NCI-H2171 treated with DMSO at 0.1 percent for 48 hours (cell line): ENCODE measurements at regions not wholly inside any gene's neighbourhood (a gene's known extent, or its start where the extent isn't known, plus 50 kb on each side); places are given as distances from the start of the nearest gene placed in this dataset.
A peak's percentile ranks its signal among the peaks of the same experiment; 100 is the strongest.
"Not testable (repeated sequence)": the region's sequence is repeated elsewhere in the genome, so short reads cannot be mapped to it uniquely, and the experiment has no call there.

ENCODE experiments used
- DNase-seq: peaks from one replicate; lab custom pipeline; 2025; lab: John Stamatoyannopoulos, UW

- DNase-seq = no peak
These were observed 644.7 kb upstream of the DPP6 start for GRCh38 chr7:153407291-153408046.

- DNase-seq = no peak
These were observed 643.5 kb upstream of the DPP6 start for GRCh38 chr7:153408360-153409335.

GRCh38 chr7:153409567-153410342, 642.4 kb upstream of the DPP6 start:
- DNase-seq = not testable (repeated sequence)

GRCh38 chr7:153410997-153411642, 641.1 kb upstream of the DPP6 start:
- not testable (repeated sequence) for DNase-seq

GRCh38 chr7:153412114-153412823, 639.9 kb upstream of the DPP6 start:
- not testable (repeated sequence) for DNase-seq

- DNase-seq = not testable (repeated sequence)
These were observed 639.4 kb upstream of the DPP6 start for GRCh38 chr7:153412824-153413198.

GRCh38 chr7:153413199-153413539, 639.0 kb upstream of the DPP6 start:
- DNase-seq = no peak

GRCh38 chr7:153413540-153414287, 638.5 kb upstream of the DPP6 start:
- DNase-seq = no peak

- no peak for DNase-seq
These were observed 637.9 kb upstream of the DPP6 start for GRCh38 chr7:153414288-153414629.

- no peak for DNase-seq
These were observed 636.6 kb upstream of the DPP6 start for GRCh38 chr7:153415632-153416031.

GRCh38 chr7:153422291-153423209, 629.6 kb upstream of the DPP6 start:
- DNase-seq = no peak

- DNase-seq = no peak
These were observed 629.0 kb upstream of the DPP6 start for GRCh38 chr7:153423210-153423590.

GRCh38 chr7:153430931-153431330, 621.3 kb upstream of the DPP6 start:
- no peak for DNase-seq

GRCh38 chr7:153432063-153432462, 620.1 kb upstream of the DPP6 start:
- DNase-seq = no peak

GRCh38 chr7:153433223-153433622, 619.0 kb upstream of the DPP6 start:
- peak; percentile 17 for DNase-seq

GRCh38 chr7:153440715-153441114, 611.5 kb upstream of the DPP6 start:
- no peak for DNase-seq

- no peak for DNase-seq
These were observed 609.0 kb upstream of the DPP6 start for GRCh38 chr7:153443032-153443701.

GRCh38 chr7:153444641-153445040, 607.6 kb upstream of the DPP6 start:
- no peak for DNase-seq

GRCh38 chr7:153445641-153446040, 606.6 kb upstream of the DPP6 start:
- DNase-seq = no peak
